ENCODE measurements at regions not wholly inside any gene's neighbourhood (a gene's known extent, or its start where the extent isn't known, plus 50 kb on each side); places are given as distances from the start of the nearest gene placed in this dataset.

DNA sequence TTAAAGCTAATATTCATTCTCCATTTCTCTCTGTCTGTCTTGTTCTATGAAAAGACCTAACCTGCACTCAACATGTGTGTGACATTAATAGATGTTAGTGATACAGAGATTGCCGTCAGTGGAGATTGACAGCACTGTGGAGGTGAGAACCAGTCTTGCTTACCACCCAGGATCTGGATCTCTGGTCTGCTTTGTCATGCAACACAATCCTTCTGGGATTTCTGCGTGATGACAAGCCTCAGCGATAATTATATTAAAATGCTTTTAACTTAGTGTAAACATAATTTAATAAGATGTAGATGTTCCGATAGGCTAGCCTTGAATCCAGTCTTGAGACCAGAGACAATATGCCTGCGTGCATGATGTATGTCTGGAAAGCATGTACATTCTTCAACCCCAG lies 262.0 kb upstream of the ZNF717 start:
- no peak for ATAC-seq
- DNase-seq = no peak
- intact Hi-C loops (cut with micrococcal nuclease) = no loop called here

DNA sequence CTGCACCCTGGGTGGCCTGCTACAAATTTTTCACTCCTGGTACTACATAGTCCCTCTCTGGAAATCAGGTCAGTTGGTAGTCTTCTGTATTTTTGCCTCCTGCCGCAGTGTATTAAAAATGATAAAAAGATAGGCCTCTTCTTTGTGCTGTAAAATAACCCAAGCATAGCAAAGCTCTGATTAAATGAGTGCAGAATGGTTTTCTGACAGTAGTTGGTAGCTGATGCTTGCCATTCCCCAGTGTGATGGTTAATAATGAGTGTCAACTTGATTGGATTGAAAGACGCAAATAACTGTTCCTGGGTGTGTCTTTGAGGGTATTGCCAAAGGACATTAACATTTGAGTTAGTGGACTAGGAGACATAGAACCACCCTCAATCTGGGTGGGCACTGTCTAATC lies 264.4 kb upstream of the ZNF717 start:
- no peak for DNase-seq
- intact Hi-C loops (cut with micrococcal nuclease) = no loop called here
- ATAC-seq = no peak

DNA sequence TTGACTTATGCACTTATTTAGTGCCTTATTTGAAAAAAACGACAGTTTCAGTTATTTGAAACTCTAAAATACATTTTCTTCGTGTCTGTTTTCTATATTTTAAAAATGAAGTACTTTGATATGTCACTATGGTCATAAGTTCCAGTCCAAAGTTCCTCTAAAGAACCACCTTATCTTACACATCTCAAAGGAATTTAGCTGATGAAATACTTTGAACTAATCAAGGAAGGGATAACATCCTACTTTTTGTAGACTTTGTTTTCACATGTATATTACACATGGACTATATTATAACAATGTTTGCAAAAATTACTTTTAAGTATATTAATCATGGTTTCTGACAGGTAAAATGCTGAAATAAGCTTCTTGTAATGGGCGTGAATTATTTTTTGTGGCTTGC lies 265.8 kb upstream of the ZNF717 start:
- DNase-seq = no peak
- intact Hi-C loops (cut with micrococcal nuclease) = no loop called here
- ATAC-seq = no peak

DNA sequence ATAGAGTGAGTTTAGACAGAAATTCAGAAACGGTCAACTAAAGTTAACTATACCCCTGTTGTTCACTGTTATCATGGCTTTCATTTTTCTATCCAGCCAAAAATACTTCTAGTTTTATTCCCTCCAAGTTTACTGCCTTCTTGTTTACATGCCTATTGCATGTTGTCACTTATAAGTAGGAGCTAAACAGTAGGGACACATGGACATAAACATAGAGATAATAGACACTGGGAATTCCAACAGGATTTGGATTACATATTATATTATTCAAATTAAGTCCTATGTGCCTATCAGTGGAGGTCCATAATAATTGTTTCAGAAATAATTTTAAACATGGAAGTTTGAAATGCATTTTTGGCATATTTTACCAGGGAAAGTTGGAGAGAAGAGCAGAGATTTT lies 269.1 kb upstream of the ZNF717 start:
- DNase-seq (no peak), ATAC-seq (no peak)
- intact Hi-C loops (cut with micrococcal nuclease) = no loop called here

DNA sequence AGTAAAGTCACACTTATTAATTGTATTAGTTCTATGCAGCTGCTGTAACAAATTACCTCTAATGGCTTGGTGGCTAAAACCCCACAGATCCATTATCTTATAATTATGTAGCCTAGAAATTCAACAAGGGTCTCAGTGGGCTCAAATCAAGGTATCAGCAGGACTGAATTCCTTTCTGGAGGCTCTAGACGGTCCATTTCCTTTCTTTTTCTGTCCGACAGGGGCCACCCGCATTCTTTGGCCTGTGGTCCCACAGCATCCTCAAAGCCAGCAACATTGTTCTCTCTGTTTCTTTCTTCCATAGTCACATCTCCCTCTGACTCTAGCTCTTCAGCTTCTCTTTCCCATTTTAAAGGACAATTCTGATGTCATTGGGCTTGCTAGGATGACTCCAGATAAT lies 276.3 kb upstream of the ZNF717 start:
- no peak for ATAC-seq
- DNase-seq = no peak
- intact Hi-C loops (cut with micrococcal nuclease) = no loop called here

DNA sequence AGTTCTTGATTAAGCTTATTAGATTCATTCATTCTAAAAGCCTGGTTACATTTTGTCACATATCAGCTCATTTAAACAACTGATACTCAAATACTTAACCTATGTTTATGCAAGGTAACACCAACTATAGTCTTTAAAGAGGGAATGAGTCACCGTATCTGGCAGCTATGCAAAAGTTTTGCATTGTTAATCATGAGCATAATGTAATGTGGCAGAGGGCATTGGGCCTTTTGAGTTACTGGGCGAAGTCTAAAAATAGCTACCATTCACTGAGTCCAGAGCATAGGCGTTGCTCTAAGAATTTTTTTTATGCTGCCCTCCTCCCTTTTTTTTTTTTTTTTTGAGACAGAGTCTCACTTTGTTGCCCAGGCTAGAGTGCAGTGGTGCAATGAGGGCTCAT lies 277.7 kb upstream of the ZNF717 start:
- ATAC-seq = no peak
- intact Hi-C loops (cut with micrococcal nuclease) = no loop called here

DNA sequence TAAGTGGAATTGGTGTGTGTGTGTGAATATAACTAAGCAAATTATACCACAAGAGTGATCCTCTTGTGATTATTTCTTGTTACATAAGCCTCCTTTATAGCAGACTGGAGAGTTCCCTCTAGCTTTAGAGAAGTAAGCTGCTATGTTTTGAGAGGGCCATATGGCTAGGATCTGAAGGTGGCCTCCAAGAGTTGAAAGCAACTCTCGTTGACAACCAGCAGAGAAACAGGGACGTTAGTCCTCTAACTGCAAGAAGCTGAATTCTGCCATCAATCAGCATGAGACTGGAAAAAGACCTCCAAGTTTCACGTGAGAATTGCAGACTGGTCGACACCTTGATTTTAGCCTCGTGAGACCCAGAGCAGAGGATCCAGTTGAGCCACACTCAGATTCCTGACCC lies 278.5 kb upstream of the ZNF717 start:
- intact Hi-C loops (cut with micrococcal nuclease) = no loop called here
- DNase-seq (no peak), ATAC-seq (no peak)

More for the DNA sequence above, 277.7 kb upstream of the ZNF717 start:
- DNase-seq = no peak

DNA sequence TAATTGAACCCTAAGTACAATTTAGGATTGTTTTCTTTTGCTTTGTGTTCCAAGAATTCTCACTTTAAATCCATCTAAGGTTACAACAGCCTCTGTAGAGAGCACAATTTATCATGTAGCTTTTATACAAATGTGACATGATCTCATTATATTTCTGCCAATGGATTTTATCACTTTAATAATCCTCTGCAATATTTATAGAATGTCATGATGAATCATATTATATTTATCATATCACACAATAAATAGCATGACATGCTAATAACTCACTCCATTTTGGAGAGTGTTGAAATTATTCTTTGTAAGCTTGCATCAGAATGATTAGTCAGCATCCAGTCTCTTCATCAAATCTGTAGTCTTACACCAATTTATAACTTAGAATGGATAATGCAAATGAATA lies 280.6 kb upstream of the ZNF717 start:
- ATAC-seq = no peak
- no peak for DNase-seq
- intact Hi-C loops (cut with micrococcal nuclease) = no loop called here

DNA sequence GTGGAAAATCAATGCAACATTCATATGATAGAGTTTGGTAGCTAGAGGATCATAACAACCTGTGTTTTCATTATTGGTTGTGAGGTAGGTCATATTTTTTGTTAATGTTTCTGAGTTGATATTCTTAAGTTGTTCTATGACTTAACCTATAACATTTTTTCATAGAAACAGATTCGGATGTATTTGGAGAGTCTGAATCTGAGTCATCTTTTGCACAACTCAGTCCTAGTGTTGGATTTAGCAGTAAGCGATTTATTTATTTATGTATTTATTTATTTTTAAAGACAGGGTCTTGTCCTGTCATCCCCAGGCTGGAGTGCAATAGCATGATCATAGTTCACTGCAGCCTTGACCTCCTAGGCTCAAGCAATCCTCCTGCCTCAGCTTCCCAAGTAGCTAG lies 292.8 kb upstream of the ZNF717 start:
- no peak for ATAC-seq
- DNase-seq = no peak
- intact Hi-C loops (cut with micrococcal nuclease) = no loop called here

DNA sequence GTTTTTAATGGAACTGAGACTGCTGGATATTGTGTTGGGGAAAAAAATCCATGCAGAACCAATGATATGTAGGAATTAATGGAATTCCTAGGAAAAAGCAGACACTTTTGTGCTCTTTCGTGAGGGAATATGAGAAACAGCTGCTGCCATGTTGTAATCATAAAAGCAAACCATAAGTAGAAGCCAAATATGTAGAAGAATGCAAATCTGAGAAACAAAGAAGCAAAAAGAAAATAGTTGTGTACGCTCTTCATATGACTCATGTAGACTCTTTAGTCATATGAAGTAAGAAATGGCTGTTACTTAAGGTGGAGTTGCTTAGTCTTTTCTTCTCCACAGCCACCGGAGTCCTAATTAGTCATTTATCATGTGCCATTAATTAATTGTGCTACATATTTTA lies 298.6 kb upstream of the ZNF717 start:
- DNase-seq (no peak), ATAC-seq (no peak)
- intact Hi-C loops (cut with micrococcal nuclease) = no loop called here

DNA sequence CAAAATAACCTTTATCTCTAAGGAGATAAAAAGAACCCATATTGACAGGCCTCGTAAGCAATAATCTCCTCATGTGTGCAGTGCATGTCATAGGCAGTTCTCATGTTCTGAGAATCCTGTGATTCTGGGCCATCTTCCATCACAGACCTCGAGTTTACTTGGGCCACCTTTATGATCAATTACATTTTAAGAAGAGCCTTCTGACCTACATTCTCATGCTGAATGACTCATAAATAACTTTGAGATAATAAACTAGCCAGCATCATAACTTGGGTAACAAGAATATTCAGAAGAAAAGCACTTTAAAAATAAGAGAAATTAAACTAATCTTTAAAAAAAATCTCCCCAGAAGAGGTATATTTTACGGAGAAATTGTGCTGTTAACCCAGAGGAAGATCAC lies 310.7 kb upstream of the ZNF717 start:
- intact Hi-C loops (cut with micrococcal nuclease) = no loop called here
- ATAC-seq = no peak

DNA sequence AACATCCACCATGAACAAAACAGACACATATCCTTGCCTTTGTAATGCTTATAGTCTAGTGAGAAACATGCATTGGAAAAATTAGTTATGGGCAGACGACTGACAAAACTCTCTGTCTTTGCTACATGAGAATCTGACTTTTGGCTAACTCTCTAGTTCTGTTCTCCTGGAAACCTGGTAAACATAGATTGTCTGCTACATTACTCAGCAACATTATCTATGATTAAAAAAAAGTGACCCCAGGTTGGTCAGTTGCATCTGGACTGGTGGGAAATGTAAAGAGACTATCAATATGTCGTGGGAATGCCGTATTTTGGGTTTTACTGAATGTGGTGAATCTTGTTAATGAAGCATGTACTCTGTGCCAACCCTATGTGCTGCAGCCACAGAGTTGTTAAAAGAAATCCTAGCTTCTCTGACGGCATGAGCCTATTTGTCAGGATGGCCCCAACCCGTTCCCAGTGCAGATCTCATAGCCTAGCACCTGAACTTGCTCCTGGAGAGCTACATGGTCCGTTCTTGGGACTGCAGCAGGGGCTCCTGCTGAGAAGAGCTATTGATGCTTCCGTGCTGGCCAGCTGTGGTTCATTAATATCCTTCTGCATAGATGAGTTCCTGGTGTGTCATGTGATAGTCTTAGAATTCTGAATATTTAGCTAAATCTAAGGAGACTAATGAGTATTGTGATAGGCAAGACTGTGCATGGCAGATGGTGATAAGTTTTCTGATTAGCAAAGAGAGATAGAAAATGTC lies 311.7 kb upstream of the ZNF717 start:
- no peak for ATAC-seq
- DNase-seq = no peak
- intact Hi-C loops (cut with micrococcal nuclease) = no loop called here

More for the DNA sequence above, 310.7 kb upstream of the ZNF717 start:
- DNase-seq = no peak

DNA sequence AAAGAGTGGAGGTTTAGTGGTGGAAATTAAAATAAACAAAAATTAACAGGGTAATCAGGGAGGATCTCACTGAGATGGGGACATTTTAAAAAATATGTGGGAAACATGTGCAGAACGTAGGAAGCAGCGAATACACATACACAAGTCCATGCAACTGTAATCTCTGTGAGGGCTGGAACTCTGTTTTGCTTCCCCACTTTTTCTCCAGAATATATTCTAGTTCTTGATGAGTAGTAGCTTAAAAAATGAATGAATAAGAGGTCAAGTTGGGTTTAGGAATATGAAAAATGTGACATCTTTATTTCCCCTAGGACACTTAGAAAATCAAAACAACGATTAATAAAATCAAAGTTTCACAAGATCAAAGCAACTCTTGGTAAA lies 312.2 kb upstream of the ZNF717 start:
- intact Hi-C loops (cut with micrococcal nuclease) = no loop called here
- ATAC-seq (no peak), DNase-seq (no peak)

DNA sequence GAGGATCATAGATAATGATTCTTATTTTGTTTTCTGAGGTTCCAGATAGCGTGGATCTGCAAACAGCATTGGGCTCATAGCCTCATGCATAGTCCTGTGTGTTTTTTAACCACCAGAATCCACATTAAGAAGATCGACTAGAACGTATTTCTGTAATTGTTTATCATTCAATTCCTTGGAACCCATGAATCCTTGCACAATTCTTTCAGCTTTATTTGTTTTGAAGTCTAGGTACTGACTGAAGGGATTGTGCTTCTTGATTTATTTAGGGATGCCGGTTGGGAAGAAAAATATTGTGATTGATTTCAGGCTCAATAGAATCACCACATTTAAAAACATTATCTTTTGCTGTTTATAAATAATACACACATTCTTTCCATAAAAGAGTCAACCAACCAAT lies 314.6 kb upstream of the ZNF717 start:
- no peak for ATAC-seq
- DNase-seq = no peak
- intact Hi-C loops (cut with micrococcal nuclease) = no loop called here

DNA sequence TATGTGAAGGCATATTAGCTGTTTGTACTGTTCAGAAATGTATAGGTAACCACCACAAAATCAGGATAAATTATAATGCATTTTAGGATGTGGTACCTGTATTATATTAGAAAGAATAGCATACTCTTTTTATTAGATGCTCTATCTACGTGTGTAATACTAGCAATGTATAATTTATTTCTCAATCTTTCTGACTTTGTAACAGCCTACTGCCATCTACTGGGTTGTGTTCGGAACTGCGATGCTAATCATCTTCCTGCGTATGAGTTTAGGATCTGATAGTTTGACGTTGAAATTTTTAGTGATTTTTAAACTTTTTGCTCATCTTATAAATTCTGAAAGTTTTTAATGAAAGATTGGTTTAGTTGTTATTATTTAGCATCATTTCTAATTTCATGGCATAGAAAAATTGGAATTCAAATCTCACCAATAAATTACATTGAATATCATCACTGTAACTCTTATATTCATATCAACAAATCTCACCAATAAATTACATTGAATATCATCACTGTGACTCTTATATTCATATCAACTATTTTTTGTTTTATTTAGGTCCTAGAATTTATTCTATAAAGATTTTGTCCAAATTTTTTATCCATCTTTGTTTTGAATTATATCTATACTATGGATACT lies 322.7 kb upstream of the ZNF717 start:
- ATAC-seq = no peak
- intact Hi-C loops (cut with micrococcal nuclease) = no loop called here
- DNase-seq = no peak

DNA sequence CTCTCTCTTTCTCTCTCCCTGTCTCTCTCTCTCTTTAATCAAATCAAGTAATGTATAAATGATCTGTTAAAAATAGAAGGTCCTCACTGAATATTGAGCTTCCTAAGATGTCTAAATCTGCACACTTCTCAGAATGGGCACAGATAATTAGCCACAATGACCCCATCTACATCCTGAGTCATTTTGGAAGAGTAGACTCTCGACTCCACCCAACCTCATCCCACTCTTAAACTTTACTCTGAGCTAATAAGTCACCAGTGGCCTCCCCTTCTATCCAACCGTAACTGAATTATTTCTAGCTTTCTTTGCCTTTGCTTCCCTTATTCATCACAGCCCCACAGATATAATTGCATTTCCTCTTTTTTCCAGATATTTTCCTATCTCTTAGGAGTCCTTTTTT lies 326.5 kb upstream of the ZNF717 start:
- ATAC-seq (no peak), DNase-seq (no peak)
- intact Hi-C loops (cut with micrococcal nuclease) = no loop called here

DNA sequence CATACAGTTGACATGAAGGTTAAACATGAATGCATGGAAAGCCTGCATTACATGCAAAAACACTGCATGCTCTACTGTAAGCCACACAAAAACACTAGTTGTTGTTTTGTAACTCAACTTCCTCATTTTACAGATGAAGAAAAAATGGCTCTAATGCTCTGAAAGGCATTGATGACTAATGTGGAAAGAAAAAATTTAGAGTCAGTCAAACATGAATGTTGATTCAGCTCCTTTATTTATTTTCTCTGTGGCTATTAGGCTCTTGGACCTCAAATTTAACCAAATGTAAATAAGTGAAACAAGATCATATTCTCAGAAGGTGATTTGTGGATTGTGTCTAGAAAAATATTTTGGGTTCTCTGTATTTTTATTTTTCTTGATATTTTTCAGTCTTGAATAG lies 336.7 kb upstream of the ZNF717 start:
- DNase-seq = no peak
- ATAC-seq = no peak
- intact Hi-C loops (cut with micrococcal nuclease) = no loop called here

DNA sequence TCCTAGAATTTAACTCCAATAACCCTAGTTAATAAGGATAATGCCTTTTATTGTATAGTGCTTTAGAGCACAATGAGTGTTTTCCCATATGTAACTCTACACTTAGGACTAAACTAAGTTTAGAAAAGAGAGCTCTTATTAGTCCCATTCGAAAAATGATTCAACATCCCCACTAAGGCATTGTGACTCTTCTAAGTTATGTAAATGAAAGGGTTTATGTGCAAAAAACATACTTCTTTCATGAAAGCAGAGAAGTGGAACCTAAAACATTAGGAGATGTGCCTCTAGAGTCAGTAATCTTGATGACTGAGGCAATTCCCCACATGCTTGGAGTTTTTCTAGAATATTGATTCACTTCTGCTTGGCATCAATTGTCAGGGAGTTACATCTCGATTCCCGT lies 344.1 kb upstream of the ZNF717 start:
- no peak for ATAC-seq
- intact Hi-C loops (cut with micrococcal nuclease) = no loop called here
- DNase-seq = no peak

DNA sequence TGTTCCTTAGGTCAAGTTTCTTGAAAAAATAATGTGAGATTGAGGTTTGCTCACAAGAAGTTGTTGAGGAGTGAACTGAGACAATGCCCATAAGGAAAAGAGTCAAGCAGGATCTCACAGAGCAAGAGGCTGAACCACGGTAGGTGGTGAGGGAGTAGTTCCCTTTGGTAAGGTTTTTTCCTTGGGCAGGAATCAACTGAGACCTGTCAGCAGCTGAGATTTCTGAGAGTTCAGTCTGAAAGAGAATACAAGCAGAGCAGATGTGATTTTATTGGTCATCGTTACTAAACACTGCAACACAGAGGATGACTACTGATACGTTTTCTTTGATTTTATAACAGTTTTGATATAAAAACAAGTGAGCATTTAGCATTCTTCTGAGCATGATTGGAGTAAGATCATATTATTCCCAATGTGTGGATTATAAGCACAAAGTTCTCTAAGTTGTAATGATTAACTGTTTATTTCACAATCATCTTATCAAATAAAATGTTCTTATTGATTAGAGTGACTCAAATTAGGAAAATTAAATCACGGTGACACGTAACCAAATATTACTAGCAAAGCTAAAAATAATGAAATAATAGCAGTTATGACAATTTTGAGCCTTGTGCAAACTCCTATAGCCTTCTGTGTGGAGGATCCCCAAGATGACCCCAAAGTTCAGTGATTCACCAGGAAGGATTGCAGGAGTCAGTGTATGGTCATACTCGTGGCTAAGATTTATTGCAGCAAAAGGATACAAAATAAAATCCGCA lies 346.2 kb upstream of the ZNF717 start:
- intact Hi-C loops (cut with micrococcal nuclease) = no loop called here
- no peak for ATAC-seq
- DNase-seq = no peak

DNA sequence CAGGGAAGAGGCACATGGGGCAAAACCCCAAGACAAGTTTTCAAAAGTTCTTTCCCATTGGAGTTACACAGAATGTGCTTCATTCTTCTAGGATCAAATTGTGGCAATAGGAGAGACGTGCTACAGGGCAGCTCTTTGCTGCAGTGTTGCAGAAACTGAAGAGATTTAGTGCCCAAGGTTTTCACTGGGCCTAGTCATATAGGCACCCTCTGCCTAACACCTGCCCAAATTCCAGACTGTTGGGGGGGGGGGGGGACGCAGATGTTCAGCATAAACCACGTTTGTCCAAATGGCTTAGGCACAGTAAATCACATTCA lies 346.8 kb upstream of the ZNF717 start:
- no peak for DNase-seq
- intact Hi-C loops (cut with micrococcal nuclease) = no loop called here
- no peak for ATAC-seq

DNA sequence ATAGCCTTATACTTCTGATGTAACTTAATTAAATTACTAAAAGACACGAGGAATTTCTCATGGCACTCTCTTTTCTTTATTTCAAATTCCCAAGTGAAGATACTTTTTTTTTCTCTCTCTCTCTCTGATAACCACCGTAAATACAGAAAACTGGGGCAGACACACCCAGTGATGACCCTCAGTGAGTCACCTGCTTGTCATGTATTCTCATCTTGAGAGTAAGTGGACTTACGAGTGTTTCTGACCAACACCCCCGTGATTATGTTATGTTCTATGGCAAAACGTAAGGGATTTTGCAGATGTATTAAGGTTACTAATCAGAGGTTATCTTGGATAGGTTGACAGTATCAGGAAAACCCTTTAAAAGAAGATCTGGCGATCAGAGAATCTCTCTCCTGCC lies 348.8 kb upstream of the ZNF717 start:
- no peak for DNase-seq
- no peak for ATAC-seq
- intact Hi-C loops (cut with micrococcal nuclease) = no loop called here
